Muscle of leg (tissue), 3 donors: ENCODE measurements at regions not wholly inside any gene's neighbourhood (a gene's known extent, or its start where the extent isn't known, plus 50 kb on each side); places are given as distances from the start of the nearest gene placed in this dataset.
A peak's percentile ranks its signal among the peaks of the same experiment; 100 is the strongest.

Experiments used
- DNase-seq: peaks from one replicate; pipeline ENCODE4 v3.0.0; 2013
- H3K27ac ChIP-seq: one replicate; pipeline ENCODE4 v1.5.1; 2013; ENCODE audit warnings: mild to moderate bottlenecking, low read length, control low read depth
- H3K27me3 ChIP-seq: one replicate; pipeline ENCODE4 v1.6.1; 2013; ENCODE audit warnings: low read length; ENCODE audit not compliant: control insufficient read depth, insufficient read depth
- H3K36me3 ChIP-seq: one replicate; pipeline ENCODE4 v1.6.1; 2013; ENCODE audit warnings: low read length; ENCODE audit not compliant: control insufficient read depth, insufficient read depth
- H3K4me1 ChIP-seq: one replicate; pipeline ENCODE4 v1.6.1; 2013; ENCODE audit warnings: low read length; ENCODE audit not compliant: control insufficient read depth, insufficient read depth
- H3K4me3 ChIP-seq: one replicate; pipeline ENCODE4 v1.5.1; 2013; ENCODE audit warnings: low read length, control low read depth
- H3K9me3 ChIP-seq: replicated peaks from 2 replicates; pipeline ENCODE4 v1.6.1; 2013; ENCODE audit warnings: low read depth, low read length; ENCODE audit not compliant: control insufficient read depth
- WGBS: methylation state at CpG from one replicate; pipeline ENCODE4 v1.1.5; 2013; ENCODE audit warnings: missing lambda C conversion rate; ENCODE audit not compliant: insufficient coverage; 5-methylcytosine and 5-hydroxymethylcytosine counted together

GRCh38 chr2:196330645-196331044 is 159.3 kb upstream of the STK17B start:
- Histone ChIP-seq H3K27ac (no peak overlapping the region), H3K4me1 (peaks cover 3% of the 10 kb centered on the region), H3K36me3 (no peaks in the 10 kb centered on the region), H3K4me3 (no peak overlapping the region), H3K9me3 (no peaks in the 10 kb centered on the region), H3K27me3 (no peaks in the 10 kb centered on the region)
- DNase-seq = no peak
- 83% methylated on average over 3 of the region's 4 CpGs for WGBS

- Histone ChIP-seq H3K9me3 (no peaks in the 10 kb centered on the region), H3K27ac (peak overlapping the region; percentile 49), H3K4me1 (peaks cover 3% of the 10 kb centered on the region), H3K36me3 (no peaks in the 10 kb centered on the region), H3K4me3 (no peak overlapping the region), H3K27me3 (no peaks in the 10 kb centered on the region)
- DNase-seq = no peak
- WGBS = no CpG with 5 or more reads among the region's 5 CpGs
Measured at GRCh38 chr2:196331143-196331542, 159.8 kb upstream of the STK17B start.

DNA sequence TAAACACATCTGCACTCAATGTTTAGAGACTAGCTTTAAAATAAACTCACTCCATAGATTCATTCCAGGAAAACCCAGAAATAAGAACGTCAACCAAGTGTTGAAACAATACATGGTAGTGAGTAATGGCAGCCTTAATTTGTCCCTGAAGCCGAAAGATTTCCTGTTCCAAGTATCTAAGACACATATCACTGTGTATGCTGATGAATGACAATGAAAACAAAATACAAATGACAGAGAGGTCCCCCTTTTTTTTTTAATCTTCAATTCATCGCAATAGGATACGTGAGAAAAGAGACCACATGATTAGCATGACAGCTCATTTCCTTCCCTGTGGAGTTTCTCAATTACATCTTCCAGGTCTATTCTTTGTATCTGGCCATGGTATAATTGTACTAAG is 160.5 kb upstream of the STK17B start:
- Histone ChIP-seq H3K36me3 (no peaks in the 10 kb centered on the region), H3K4me1 (peaks cover 3% of the 10 kb centered on the region), H3K4me3 (no peak overlapping the region), H3K27ac (peak overlapping the region; percentile 21), H3K9me3 (no peaks in the 10 kb centered on the region), H3K27me3 (no peaks in the 10 kb centered on the region)
- WGBS = no CpG with 5 or more reads among the region's 4 CpGs
- DNase-seq = peak; percentile 17

DNA sequence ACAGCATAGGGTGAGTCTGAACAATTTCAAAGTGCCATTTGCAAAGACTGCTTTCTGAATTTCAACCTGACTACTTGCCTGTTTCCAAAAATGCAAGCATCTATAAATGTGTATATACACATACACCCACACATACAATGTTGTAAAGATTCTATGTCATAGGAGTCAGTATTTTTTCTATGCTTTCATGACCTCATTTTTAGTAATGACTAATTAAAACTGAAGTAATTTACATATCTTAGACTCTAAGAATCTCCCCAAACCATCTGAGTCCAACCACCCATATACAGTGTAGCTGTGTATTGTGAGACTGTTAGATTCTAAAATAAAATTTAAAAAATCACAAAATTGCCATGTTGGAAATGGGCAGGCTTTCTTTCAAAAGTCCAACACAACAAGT is 162.0 kb upstream of the STK17B start:
- Histone ChIP-seq H3K27me3 (no peaks in the 10 kb centered on the region), H3K9me3 (no peaks in the 10 kb centered on the region), H3K4me3 (no peak overlapping the region), H3K27ac (no peak overlapping the region), H3K4me1 (peaks cover 3% of the 10 kb centered on the region), H3K36me3 (no peaks in the 10 kb centered on the region)
- DNase-seq = no peak

GRCh38 chr2:196334710-196335109 is 163.3 kb upstream of the STK17B start:
- H3K4me1 ChIP-seq = peaks cover 3% of the 10 kb centered on the region
- no peaks in the 10 kb centered on the region for H3K9me3 ChIP-seq
- H3K4me3 ChIP-seq = no peak overlapping the region
- WGBS = no CpG with 5 or more reads among the region's 3 CpGs
- no peaks in the 10 kb centered on the region for H3K27me3 ChIP-seq
- no peak for DNase-seq
- H3K27ac ChIP-seq = no peak overlapping the region
- no peaks in the 10 kb centered on the region for H3K36me3 ChIP-seq

DNA sequence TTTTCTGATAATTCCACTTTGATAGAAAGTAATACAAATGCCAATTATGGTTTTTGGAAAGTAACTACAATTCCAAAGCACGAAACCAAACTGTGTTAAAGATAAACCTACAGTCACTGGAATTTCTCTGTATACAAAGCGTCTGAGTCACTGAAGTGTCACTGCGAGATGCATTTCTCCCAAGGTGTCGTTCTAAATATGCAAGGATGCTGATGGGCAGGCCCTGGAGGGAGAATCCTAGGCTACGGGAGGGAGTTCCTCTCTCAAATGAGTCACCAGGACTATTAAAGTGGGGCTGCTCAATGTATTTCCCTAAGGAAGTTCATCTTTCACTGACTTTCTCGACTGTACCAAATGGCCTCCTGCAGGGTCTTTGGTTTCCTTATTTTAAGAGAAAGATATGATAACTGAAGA is 163.8 kb upstream of the STK17B start:
- Histone ChIP-seq H3K4me1 (peaks cover 3% of the 10 kb centered on the region), H3K4me3 (no peak overlapping the region), H3K27me3 (no peaks in the 10 kb centered on the region), H3K27ac (no peak overlapping the region), H3K36me3 (no peaks in the 10 kb centered on the region), H3K9me3 (no peaks in the 10 kb centered on the region)
- 59% methylated on average over 3 of the region's 6 CpGs for WGBS
- DNase-seq = no peak

DNA sequence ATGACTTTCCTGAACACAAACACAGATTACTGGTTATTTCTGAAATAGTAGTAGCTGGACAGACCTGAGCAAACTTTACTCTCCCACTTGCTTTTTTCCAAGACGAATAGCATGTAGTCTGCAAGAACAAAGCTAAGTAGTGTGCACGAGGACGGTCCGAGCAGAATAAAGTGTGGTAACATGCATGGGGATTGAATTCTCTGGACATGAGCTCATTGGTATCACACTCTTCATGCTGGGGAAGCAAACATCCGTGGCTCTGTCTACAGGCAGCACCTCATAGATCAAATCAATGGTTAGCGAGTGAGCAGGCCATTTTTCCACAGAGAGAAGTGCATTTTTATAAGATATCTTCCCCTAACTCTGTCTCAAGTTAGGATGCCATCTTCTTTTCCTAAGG is 164.8 kb upstream of the STK17B start:
- no peaks in the 10 kb centered on the region for H3K36me3 ChIP-seq
- DNase-seq = no peak
- H3K27me3 ChIP-seq = no peaks in the 10 kb centered on the region
- H3K4me1 ChIP-seq = peaks cover 1% of the 10 kb centered on the region
- WGBS = 57% methylated on average over 4 of the region's 6 CpGs
- no peak overlapping the region for H3K27ac ChIP-seq
- H3K4me3 ChIP-seq = no peak overlapping the region
- no peaks in the 10 kb centered on the region for H3K9me3 ChIP-seq

GRCh38 chr2:196336715-196337114 is 165.3 kb upstream of the STK17B start:
- Histone ChIP-seq H3K27ac (no peak overlapping the region), H3K4me1 (no peaks in the 10 kb centered on the region), H3K36me3 (no peaks in the 10 kb centered on the region), H3K27me3 (no peaks in the 10 kb centered on the region), H3K4me3 (no peak overlapping the region), H3K9me3 (no peaks in the 10 kb centered on the region)
- no peak for DNase-seq
- 80% methylated on average over 1 of the region's 4 CpGs for WGBS

DNA sequence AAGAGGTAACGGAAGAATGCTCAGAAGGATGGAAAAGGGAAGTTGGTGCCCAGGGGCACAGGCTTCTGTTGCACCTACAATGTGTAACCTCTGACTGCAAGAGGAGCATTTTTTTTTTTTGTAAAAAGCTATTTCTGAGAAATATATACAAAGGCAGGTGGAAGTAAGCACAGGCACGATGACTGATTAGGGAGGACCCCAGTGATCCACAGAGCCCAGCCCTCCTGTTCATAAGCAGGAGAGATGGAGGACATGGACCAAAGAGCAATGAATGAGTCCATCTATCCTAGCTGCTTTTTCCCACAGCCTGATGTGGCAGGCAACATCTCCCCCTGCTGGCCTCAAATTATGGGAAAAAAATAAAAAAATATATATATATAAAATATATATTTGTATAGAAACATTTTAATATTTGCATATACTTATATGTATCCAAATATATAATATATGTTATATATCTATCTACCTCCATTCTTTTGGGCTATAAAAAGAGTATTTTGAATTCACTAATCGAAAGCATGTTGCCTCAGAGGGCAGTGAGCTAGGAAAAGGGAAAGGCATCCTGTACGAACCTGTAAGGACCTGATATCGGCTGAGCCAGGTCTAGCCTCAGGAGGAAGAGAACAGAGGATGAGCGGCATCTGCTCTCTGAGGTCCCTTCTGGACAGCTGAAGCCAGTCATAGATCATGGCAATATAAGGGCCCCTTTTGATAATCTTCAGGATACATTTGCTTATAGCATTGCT is 166.0 kb upstream of the STK17B start:
- H3K27ac ChIP-seq = no peak overlapping the region

GRCh38 chr2:196338440-196338839 is 167.1 kb upstream of the STK17B start:
- no CpG with 5 or more reads among the region's 2 CpGs for WGBS
- H3K27ac ChIP-seq = no peak overlapping the region
- no peaks in the 10 kb centered on the region for H3K4me1 ChIP-seq
- H3K27me3 ChIP-seq = no peaks in the 10 kb centered on the region
- DNase-seq = peak; percentile 37
- no peaks in the 10 kb centered on the region for H3K9me3 ChIP-seq
- H3K36me3 ChIP-seq = no peaks in the 10 kb centered on the region
- no peak overlapping the region for H3K4me3 ChIP-seq

More for the DNA sequence above, 166.0 kb upstream of the STK17B start:
- DNase-seq = peak; percentile 49
- no peaks in the 10 kb centered on the region for H3K9me3 ChIP-seq
- 72% methylated on average over 4 of the region's 6 CpGs for WGBS
- H3K4me3 ChIP-seq = no peak overlapping the region
- H3K4me1 ChIP-seq = no peaks in the 10 kb centered on the region
- no peaks in the 10 kb centered on the region for H3K36me3 ChIP-seq
- no peaks in the 10 kb centered on the region for H3K27me3 ChIP-seq
